Adrenal gland (tissue), 9 donors: ENCODE measurements at regions not wholly inside any gene's neighbourhood (a gene's known extent, or its start where the extent isn't known, plus 50 kb on each side); places are given as distances from the start of the nearest gene placed in this dataset.

Experiments
- DNase-seq, 7 donors: peaks; one replicate each; pipeline ENCODE4 v3.0.0-alpha.2; 2019 to 2020
- H3K27ac ChIP-seq, 5 donors: fragments of 200-600 bp; sonication (generic) in 4 of 5; 1 replicate in 3 of 5; 2 replicates in 2 of 5; pipeline versions ENCODE4 v1.5.1 to v1.8.0; 2016 to 2020; ENCODE audit warnings: mild to moderate bottlenecking in 1 of 5
- H3K27me3 ChIP-seq: fragments of 200-600 bp; 2 replicates; pipeline ENCODE4 v1.8.0; 2021
- H3K36me3 ChIP-seq, 2 donors: fragments of 200-600 bp; replicated peaks in 1 of 2; 1 replicate in 1 of 2; 2 replicates in 1 of 2; pipeline versions ENCODE4 v1.5.1 to v1.8.0; 2018 to 2022
- H3K4me1 ChIP-seq, 2 donors: fragments of 200-600 bp; replicated peaks in 1 of 2; 1 replicate in 1 of 2; 2 replicates in 1 of 2; pipeline versions ENCODE4 v1.5.1 to v1.8.0; 2018 to 2021
- H3K4me3 ChIP-seq, 4 donors: fragments of 200-600 bp; sonication (generic) in 3 of 4; one replicate each; pipeline ENCODE4 v1.5.1; 2016 to 2018
- H3K9me3 ChIP-seq, 3 donors: fragments of 200-600 bp; sonication (generic) in 1 of 3; replicated peaks in 1 of 3; 1 replicate in 2 of 3; 2 replicates in 1 of 3; pipeline versions ENCODE4 v1.5.1 to v1.8.0; 2016 to 2021
- POLR2A ChIP-seq, 2 donors: fragments of 450-650 bp; IDR thresholded peaks; one replicate each; pipeline ENCODE4 v1.6.1; 2017; ENCODE audit warnings: antibody characterized with exemption in 2 of 2, mild to moderate bottlenecking in 2 of 2, moderate library complexity in 1 of 2
- whole genome bisulfite sequencing, 4 donors: extraction: QIAGEN DNeasy Blood & Tissue Kit in 2 of 4; methylation state at CpG; one replicate each; pipeline versions ENCODE4 v1.1.5 to v1.1.7; 2013 to 2017; 5-methylcytosine and 5-hydroxymethylcytosine counted together
- intact Hi-C, 2 donors: fragments of 100-400 bp; cut with DNase I; formaldehyde crosslinking; loops; one replicate each; pipeline versions ENCODE4 v1.14.1 to v1.15.0; 2022 to 2023
- TF ChIP-seq, protein P1 (sequence below), 6 experiments: fragments of 450-650 bp in 4 of 6; fragments of 200-600 bp in 2 of 6; sonication (generic) in 1 of 6; IDR thresholded peaks; 1 replicate in 5 of 6; 2 replicates in 1 of 6; pipeline versions ENCODE4 v1.5.1 to v1.8.0; 2016 to 2021; ENCODE audit warnings: antibody characterized with exemption in 6 of 6, mild to moderate bottlenecking in 2 of 6, moderate library complexity in 1 of 6
- donor health status: healthy with polysubstance abuse.
- donor health status: Bipolar disorder and iron deficiency.
- donor health status: DM: yes; HTN: yes; CAD: no.
- donor health status: DM: no; HTN: no; CAD: no.
- donor health status: DM: no; HTN: no; CAD: no.

- intact Hi-C loops, result no loop called here
- Histone ChIP-seq H3K9me3 (peaks cover 0 to 7% (median 0%) of the 10 kb centered on the region in 3 donors), H3K36me3 (no peaks in the 10 kb centered on the region), H3K27me3 (no peaks in the 10 kb centered on the region), H3K27ac (no peak overlapping the region), H3K4me1 (no peaks in the 10 kb centered on the region), H3K4me3 (no peak overlapping the region)
- TF ChIP-seq POLR2A (IDR thresholded peaks at IDR 0.05), result no peak
- TF ChIP-seq, protein P1, sequence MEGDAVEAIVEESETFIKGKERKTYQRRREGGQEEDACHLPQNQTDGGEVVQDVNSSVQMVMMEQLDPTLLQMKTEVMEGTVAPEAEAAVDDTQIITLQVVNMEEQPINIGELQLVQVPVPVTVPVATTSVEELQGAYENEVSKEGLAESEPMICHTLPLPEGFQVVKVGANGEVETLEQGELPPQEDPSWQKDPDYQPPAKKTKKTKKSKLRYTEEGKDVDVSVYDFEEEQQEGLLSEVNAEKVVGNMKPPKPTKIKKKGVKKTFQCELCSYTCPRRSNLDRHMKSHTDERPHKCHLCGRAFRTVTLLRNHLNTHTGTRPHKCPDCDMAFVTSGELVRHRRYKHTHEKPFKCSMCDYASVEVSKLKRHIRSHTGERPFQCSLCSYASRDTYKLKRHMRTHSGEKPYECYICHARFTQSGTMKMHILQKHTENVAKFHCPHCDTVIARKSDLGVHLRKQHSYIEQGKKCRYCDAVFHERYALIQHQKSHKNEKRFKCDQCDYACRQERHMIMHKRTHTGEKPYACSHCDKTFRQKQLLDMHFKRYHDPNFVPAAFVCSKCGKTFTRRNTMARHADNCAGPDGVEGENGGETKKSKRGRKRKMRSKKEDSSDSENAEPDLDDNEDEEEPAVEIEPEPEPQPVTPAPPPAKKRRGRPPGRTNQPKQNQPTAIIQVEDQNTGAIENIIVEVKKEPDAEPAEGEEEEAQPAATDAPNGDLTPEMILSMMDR (IDR thresholded peaks at IDR 0.05), result no peak
- DNase-seq, result no peak
These were observed 516.7 kb upstream of the B3GALT2 start for GRCh38 chr1:193703121-193703520.

DNA sequence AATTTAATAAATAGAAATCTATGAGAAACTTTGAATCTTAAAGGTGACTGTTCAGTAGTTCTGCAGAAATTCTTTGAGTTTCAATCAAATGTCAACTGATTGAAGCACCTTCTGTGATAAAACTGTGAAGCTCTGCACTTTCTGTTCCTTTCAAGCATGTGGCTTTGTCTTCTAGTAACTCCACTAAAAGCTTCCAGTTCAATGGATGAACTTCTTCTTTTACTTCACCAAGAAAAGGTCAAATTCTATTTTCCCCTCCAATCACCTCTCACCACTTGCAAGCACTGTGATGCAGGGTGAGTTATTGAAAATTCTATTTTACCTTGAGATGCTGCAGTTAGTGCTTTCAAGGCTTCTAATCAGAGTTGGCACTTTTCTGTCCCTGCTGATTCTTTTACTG is 515.3 kb upstream of the B3GALT2 start:
- intact Hi-C loops, result no loop called here
- H3K4me3 ChIP-seq, result no peak overlapping the region

GRCh38 chr1:193700710-193701355 is 514.4 kb upstream of the B3GALT2 start:
- TF ChIP-seq, protein P1 (IDR thresholded peaks at IDR 0.05), result no peak
- TF ChIP-seq POLR2A (IDR thresholded peaks at IDR 0.05), result no peak
- Histone ChIP-seq H3K4me3 (no peak overlapping the region), H3K36me3 (no peaks in the 10 kb centered on the region), H3K9me3 (peaks cover 0 to 7% (median 0%) of the 10 kb centered on the region in 3 donors), H3K4me1 (no peaks in the 10 kb centered on the region), H3K27me3 (no peaks in the 10 kb centered on the region), H3K27ac (no peak overlapping the region)
- 59 to 70% (median 62%) methylated on average over 3 of the region's 3 CpGs for WGBS, 4 donors
- intact Hi-C loops, result no loop called here
- no peak for DNase-seq

More for the DNA sequence above, 515.3 kb upstream of the B3GALT2 start:
- Histone ChIP-seq H3K27ac (no peak overlapping the region), H3K36me3 (no peaks in the 10 kb centered on the region), H3K27me3 (no peaks in the 10 kb centered on the region), H3K9me3 (peaks cover 0 to 7% (median 0%) of the 10 kb centered on the region in 3 donors), H3K4me1 (no peaks in the 10 kb centered on the region)
- no peak for DNase-seq
- TF ChIP-seq POLR2A (IDR thresholded peaks at IDR 0.05), result no peak
- TF ChIP-seq, protein P1 (IDR thresholded peaks at IDR 0.05), result no peak

GRCh38 chr1:193699261-193699660 is 512.8 kb upstream of the B3GALT2 start:
- Histone ChIP-seq H3K36me3 (no peaks in the 10 kb centered on the region), H3K9me3 (no peaks in the 10 kb centered on the region), H3K27me3 (no peaks in the 10 kb centered on the region), H3K4me1 (no peaks in the 10 kb centered on the region), H3K27ac (no peak overlapping the region), H3K4me3 (no peak overlapping the region)
- WGBS, 4 donors, result 90 to 95% (median 94%) methylated on average over 4 of the region's 4 CpGs
- no peak for DNase-seq
- no peak for TF ChIP-seq POLR2A (IDR thresholded peaks at IDR 0.05)
- TF ChIP-seq, protein P1 (IDR thresholded peaks at IDR 0.05), result no peak
- intact Hi-C loops, result no loop called here
